H7 (cell line): ENCODE measurements at regions not wholly inside any gene's neighbourhood (a gene's known extent, or its start where the extent isn't known, plus 50 kb on each side); places are given as distances from the start of the nearest gene placed in this dataset.

Source experiments
- DNase-seq: peaks from one replicate; pipeline ENCODE4 v3.0.0; 2012
- H3K27me3 ChIP-seq: 2 replicates; pipeline ENCODE4 v1.6.0; 2011; ENCODE audit warnings: mild to moderate bottlenecking, low read length; ENCODE audit not compliant: control insufficient read depth, insufficient read depth
- H3K36me3 ChIP-seq: replicated peaks from 2 replicates; pipeline ENCODE4 v1.5.1; 2011; ENCODE audit warnings: low read length; ENCODE audit not compliant: control insufficient read depth, insufficient read depth
- H3K4me3 ChIP-seq: 2 replicates; pipeline ENCODE4 v1.5.1; 2011; ENCODE audit warnings: low read depth, mild to moderate bottlenecking, control low read depth, low read length, moderate library complexity; ENCODE audit not compliant: insufficient read depth

DNA sequence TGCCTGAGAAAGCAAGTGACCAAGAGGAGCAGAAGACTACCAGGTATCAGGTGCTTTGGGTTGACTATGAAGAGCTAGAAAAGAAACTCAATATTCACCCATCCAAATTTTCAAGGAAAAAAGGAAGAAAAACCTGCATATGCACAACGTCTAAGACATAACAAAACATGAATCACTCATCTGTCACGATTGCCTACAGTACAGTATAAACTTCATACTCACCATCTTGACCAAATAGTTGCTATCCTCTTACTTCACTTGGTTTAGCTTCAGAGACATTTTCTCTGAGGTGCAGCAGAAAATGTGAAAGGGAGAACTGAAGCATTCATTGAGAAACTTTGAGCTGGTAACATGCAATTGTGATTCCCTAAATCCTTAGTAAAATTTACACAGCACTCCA lies 228.6 kb upstream of the MPDZ start:
- no peak for DNase-seq
- H3K27me3 ChIP-seq: no peaks in the 10 kb centered on the region
- no peaks in the 10 kb centered on the region for H3K36me3 ChIP-seq
- no peak overlapping the region for H3K4me3 ChIP-seq

DNA sequence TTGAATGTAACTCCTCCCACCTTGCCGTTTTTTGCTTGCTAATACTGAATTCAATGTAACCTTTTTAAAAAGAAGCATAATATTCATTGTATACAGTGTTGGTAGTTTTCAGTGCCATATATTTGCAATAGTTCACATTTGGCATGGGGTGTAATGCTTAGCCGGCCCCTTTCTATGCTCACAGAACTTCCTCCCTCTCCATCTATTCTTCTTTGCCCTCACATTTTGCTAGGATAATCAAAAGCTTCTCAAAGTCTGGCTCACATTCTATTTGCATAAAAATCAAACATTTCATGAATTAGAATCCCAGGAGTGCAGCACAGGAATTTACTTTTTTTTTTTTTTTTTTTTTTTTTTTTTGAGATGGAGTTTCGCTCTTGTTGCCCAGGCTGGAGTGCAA lies 226.3 kb upstream of the MPDZ start:
- no peaks in the 10 kb centered on the region for H3K27me3 ChIP-seq
- no peak overlapping the region for H3K4me3 ChIP-seq
- DNase-seq: no peak
- no peaks in the 10 kb centered on the region for H3K36me3 ChIP-seq

- no peaks in the 10 kb centered on the region for H3K27me3 ChIP-seq
- no peak overlapping the region for H3K4me3 ChIP-seq
- no peak for DNase-seq
- no peaks in the 10 kb centered on the region for H3K36me3 ChIP-seq
These were observed 224.1 kb upstream of the MPDZ start for GRCh38 chr9:13503599-13503998.

DNA sequence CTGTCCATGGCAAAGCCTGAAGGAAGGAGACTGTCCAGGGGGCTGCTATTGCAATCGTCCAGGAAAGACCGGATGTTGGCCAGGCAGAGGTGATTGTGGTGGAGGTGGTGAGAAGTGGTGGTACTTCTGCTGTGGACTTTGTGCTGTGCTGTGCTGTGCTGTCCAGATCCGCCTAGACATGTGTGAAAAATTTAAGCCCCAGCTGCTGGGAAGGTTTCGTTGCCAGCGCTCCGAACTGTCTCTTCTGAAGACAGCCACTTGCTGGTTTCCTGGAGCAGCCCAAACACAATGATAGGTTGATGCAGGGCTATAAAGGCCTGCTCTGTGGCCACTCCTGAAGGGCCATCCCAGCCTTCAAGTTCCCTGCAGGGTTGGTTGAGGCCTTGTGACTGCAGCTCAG lies 223.0 kb upstream of the MPDZ start:
- Histone ChIP-seq H3K4me3 (no peak overlapping the region), H3K36me3 (no peaks in the 10 kb centered on the region), H3K27me3 (no peaks in the 10 kb centered on the region)
- no peak for DNase-seq

GRCh38 chr9:13501018-13501417 lies 221.5 kb upstream of the MPDZ start:
- DNase-seq: no peak
- no peak overlapping the region for H3K4me3 ChIP-seq

DNA sequence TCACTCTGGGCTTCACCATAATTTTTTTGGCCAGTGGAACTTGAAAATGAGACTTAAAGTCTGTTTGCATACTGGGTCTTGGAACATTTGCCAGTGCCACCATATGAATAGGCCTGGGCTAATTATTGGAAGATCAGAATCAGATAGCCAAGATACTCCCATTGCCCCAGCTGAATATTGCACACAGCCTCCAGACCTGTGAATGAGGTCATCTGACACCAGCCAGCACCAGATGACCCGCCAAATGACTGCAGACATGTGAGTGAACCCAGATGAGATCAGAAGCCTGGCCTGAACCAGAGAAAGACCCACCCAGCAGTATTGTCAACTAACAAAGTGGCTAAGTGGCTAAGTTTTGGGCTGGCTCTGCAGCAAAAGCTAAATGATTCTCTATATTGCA lies 220.5 kb upstream of the MPDZ start:
- Histone ChIP-seq H3K4me3 (no peak overlapping the region), H3K27me3 (no peaks in the 10 kb centered on the region), H3K36me3 (no peaks in the 10 kb centered on the region)
- no peak for DNase-seq

More at GRCh38 chr9:13501018-13501417, 221.5 kb upstream of the MPDZ start:
- no peaks in the 10 kb centered on the region for H3K27me3 ChIP-seq
- H3K36me3 ChIP-seq: no peaks in the 10 kb centered on the region

- H3K4me3 ChIP-seq: no peak overlapping the region
- DNase-seq: no peak
- no peaks in the 10 kb centered on the region for H3K27me3 ChIP-seq
- H3K36me3 ChIP-seq: no peaks in the 10 kb centered on the region
These were observed 214.2 kb upstream of the MPDZ start for GRCh38 chr9:13493697-13494096.

DNA sequence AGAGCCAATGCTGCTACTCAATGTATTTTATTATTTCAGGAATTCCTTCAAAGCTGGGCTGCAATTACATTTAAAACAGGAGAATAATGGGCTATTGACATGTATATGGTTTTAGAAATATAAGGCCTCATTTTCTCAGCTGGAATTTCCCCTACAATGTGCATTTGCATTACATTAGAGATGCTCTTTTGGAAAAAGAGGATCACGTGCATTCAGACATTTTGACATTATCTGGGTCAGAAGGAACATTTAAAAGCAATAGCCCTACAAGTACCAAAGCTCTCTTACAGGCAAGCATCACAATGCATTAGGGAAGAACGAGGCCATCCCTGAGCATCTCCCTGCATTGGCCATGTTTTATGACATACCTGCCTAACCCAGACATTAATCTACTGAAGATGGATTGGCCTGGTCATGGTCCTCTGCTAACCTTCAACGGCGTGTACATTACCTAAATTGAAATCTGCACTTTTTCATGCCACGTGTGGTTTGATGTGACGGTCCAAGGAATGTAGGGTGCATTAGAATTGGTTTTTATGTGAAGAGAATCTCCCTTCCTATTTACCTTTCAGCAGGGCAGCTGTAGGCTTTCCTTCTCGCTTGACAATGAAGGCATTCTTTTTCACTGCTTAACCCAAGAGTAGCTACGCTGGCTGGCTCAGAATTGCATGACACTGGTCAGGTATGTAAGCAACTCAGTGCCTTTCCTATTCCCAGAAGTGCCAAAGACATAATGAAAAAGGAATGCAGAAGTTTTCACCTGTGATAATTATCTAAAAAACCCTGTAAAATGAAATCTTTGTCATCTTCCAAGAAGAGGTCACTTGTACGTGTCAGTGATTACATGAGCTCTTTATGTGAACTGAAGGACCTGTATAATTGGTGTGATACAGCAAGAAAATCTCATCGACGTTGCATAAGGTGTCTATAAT lies 212.3 kb upstream of the MPDZ start:
- DNase-seq: peak; percentile 7
- Histone ChIP-seq H3K27me3 (no peaks in the 10 kb centered on the region), H3K4me3 (no peak overlapping the region), H3K36me3 (no peaks in the 10 kb centered on the region)

DNA sequence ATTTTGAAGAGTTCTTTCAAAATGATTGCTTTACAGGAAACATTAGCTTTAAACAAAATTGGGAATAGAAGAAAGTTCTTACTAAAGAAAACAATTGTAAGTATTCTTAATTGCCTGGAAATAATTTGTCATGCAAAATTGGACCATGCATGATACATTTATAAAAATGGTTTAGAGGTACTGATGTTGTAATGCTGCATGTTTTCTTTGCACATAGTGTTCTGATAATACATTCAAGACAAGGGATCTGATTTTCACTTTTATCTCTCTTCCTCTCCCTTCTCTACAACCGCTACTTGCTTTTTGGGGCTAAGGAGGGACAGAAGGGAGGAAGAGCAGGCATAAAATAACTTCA lies 211.6 kb upstream of the MPDZ start:
- DNase-seq: no peak
- H3K27me3 ChIP-seq: no peaks in the 10 kb centered on the region
- no peak overlapping the region for H3K4me3 ChIP-seq
- H3K36me3 ChIP-seq: no peaks in the 10 kb centered on the region

DNA sequence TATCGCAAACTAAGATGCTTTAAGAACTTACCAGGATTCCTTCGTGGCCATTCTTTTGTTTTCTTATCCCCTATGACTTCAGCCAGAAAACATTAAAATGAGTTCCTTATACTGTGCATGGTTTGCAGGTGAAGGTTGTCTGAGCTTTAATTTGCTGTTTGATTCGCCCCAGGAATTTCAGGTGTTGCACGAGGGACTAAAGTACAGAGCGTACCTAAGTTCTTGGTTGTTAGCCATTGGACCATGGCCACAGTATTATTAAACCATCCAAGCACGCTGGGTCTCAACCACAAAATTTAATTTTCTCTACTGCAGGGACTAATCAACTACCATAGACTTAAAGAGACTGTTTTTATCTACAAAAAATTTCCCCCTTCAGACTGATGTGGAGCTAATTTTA lies 208.4 kb upstream of the MPDZ start:
- Histone ChIP-seq H3K4me3 (no peak overlapping the region), H3K27me3 (no peaks in the 10 kb centered on the region), H3K36me3 (no peaks in the 10 kb centered on the region)
- no peak for DNase-seq

DNA sequence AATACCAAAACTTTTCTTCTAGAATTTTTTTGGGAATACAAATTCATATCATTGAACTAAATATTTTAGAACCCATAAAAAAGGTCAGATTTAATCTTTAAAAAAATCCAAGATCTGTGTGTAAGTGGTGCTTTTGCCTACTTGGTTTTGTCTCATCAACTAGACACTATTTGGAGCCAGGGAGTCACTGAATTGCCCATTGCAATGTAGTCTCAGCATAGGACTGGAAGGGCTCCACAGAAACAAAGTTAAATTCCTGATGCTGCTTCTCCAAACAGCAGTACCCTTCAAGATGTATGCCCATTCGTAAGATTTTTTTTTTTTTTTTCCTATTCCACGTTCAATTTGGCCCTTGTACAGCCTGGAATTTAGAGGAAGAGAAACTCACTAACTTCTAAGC lies 208.0 kb upstream of the MPDZ start:
- Histone ChIP-seq H3K4me3 (no peak overlapping the region), H3K27me3 (no peaks in the 10 kb centered on the region), H3K36me3 (no peaks in the 10 kb centered on the region)
- no peak for DNase-seq

DNA sequence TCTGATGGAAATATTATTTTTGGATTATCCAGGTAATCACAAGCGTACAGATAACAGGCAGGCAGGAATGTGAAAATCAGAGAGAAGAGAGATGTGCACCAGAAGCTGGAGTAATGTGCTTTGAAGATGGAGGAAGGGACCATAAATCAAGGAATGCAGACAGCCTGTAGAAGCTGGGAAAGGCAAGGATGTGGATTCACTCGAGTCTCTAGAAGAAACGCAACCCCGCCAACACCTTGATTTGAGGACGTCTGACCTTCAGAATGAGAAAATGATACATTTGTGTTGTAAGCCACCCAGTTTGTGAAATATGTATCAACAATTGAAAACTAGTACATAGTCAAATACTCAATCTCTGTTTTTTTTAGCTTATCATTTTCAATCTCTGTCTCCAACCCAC lies 207.6 kb upstream of the MPDZ start:
- H3K4me3 ChIP-seq: no peak overlapping the region
- DNase-seq: no peak
- no peaks in the 10 kb centered on the region for H3K36me3 ChIP-seq
- no peaks in the 10 kb centered on the region for H3K27me3 ChIP-seq

DNA sequence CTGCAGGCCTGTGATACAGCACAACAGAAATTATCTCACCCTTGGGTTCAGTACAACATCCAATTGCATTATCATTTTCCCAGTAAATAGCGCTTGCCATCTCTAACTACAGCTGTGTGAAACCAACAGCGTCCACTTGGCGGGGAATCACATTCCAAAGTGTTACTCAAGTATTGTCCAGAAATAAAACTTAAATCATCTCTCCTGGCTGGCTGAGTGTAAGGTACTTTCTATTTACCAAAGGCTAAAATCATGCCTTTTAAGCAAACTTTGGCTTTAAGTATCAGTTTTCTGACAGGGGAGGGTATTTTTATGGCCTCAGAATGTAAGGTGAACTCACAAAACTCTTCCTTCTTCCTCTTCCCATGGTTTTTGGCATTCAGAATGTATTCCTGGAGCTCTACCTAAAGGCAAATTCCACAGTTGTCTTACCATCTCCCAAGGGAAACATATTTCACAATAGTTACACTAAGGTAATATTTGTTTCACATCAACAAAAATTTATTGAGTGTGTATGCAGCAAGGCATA lies 205.6 kb upstream of the MPDZ start:
- no peak for DNase-seq
- no peak overlapping the region for H3K4me3 ChIP-seq
- no peaks in the 10 kb centered on the region for H3K27me3 ChIP-seq
- H3K36me3 ChIP-seq: no peaks in the 10 kb centered on the region; the same call in 1 of the 2 replicates

GRCh38 chr9:13484186-13484585 lies 204.7 kb upstream of the MPDZ start:
- no peak for DNase-seq
- H3K36me3 ChIP-seq: no peaks in the 10 kb centered on the region; the same call in 1 of the 2 replicates
- no peaks in the 10 kb centered on the region for H3K27me3 ChIP-seq
- H3K4me3 ChIP-seq: no peak overlapping the region

DNA sequence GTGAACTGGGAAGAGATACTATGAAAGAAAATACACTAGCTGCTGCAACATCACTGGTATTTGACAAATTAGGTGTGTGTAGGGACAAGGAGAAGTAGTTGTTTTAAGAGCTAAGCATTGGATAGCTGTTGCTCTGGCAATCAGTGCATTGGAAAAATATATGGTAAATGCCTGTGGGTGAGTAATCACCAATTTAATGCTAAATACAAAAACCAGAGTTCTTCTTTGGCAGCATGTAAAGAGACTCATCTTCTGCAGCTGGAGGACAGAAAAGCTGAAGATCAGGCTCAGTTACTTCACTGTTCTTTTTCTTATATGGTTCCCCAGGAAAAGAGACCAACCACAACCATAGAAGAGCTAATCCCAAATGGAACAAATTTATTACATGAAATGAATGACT lies 201.8 kb upstream of the MPDZ start:
- H3K4me3 ChIP-seq: no peak overlapping the region
- no peaks in the 10 kb centered on the region; the same call in 1 of the 2 replicates for H3K36me3 ChIP-seq
- no peak for DNase-seq
- no peaks in the 10 kb centered on the region for H3K27me3 ChIP-seq
